Mesothelial cell of epicardium (in vitro differentiated cells): ENCODE measurements at regions not wholly inside any gene's neighbourhood (a gene's known extent, or its start where the extent isn't known, plus 50 kb on each side); places are given as distances from the start of the nearest gene placed in this dataset.

Source experiments
- DNase-seq, 2 experiments: peaks; one replicate each; pipeline ENCODE4 v3.0.0; 2021; ENCODE audit warnings: low spot score in 2 of 2; ENCODE audit not compliant: unreplicated experiment in 2 of 2
- H3K27ac Mint-ChIP-seq: 2 replicates; pipeline ENCODE4 v1.8.0; 2021; ENCODE audit warnings: mixed read lengths
- H3K27me3 Mint-ChIP-seq: 2 replicates; pipeline ENCODE4 v1.8.0; 2021; ENCODE audit warnings: low read depth, mixed read lengths
- H3K36me3 Mint-ChIP-seq: 2 replicates; pipeline ENCODE4 v1.8.0; 2021; ENCODE audit warnings: mixed read lengths
- H3K4me1 Mint-ChIP-seq: 2 replicates; pipeline ENCODE4 v1.8.0; 2021; ENCODE audit warnings: mixed read lengths
- H3K4me3 Mint-ChIP-seq: 2 replicates; pipeline ENCODE4 v1.8.0; 2021; ENCODE audit warnings: mild to moderate bottlenecking, moderate library complexity, mixed read lengths
- H3K9me3 Mint-ChIP-seq: 2 replicates; pipeline ENCODE4 v1.8.0; 2021; ENCODE audit warnings: mixed read lengths
- TF ChIP-seq, protein P1 (sequence below): fragments of 200-600 bp; sonication (generic); IDR thresholded peaks from one replicate; pipeline ENCODE4 v1.5.0; 2021; ENCODE audit warnings: antibody characterized with exemption; ENCODE audit not compliant: unreplicated experiment

DNA sequence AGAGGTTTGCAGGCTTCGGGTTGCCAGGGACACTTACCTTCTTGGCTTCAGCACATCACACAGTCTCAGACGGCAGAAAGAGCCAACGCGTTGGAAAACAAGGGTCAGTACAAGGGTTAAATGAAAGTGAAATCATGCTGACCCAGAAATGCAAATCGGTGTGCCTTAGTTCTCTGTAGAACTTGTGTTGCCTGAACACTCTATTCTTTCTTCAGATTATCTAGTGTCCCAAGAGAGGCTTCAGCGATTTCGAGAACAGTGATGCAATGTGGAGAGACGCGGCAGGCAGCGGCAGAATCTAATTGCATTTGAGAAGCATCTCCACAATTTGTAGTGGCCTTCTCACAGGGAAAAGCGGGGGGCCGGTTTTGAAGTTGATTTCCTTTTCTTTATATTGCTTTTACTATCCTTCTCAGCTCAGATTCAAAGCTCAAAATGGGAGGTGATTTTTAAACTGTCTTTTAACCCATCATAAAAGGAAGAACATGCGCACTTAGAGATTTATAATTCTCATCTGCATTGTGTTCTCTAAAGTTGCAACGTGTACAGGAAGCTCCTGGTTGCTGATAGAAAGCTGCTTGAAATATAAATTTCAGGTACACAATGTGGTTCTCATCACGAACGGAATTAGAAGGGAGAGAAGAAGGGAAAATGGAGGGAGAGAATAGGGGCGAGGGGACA is 67.8 kb upstream of the EGLN3 start:
- peaks cover 5% of the 10 kb centered on the region for H3K4me1 Mint-ChIP-seq
- H3K9me3 Mint-ChIP-seq: no peaks in the 10 kb centered on the region
- H3K36me3 Mint-ChIP-seq: no peaks in the 10 kb centered on the region
- TF ChIP-seq, protein P1, sequence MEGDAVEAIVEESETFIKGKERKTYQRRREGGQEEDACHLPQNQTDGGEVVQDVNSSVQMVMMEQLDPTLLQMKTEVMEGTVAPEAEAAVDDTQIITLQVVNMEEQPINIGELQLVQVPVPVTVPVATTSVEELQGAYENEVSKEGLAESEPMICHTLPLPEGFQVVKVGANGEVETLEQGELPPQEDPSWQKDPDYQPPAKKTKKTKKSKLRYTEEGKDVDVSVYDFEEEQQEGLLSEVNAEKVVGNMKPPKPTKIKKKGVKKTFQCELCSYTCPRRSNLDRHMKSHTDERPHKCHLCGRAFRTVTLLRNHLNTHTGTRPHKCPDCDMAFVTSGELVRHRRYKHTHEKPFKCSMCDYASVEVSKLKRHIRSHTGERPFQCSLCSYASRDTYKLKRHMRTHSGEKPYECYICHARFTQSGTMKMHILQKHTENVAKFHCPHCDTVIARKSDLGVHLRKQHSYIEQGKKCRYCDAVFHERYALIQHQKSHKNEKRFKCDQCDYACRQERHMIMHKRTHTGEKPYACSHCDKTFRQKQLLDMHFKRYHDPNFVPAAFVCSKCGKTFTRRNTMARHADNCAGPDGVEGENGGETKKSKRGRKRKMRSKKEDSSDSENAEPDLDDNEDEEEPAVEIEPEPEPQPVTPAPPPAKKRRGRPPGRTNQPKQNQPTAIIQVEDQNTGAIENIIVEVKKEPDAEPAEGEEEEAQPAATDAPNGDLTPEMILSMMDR: no peak
- H3K4me3 Mint-ChIP-seq: no peak overlapping the region
- no peak for DNase-seq
- H3K27ac Mint-ChIP-seq: no peak overlapping the region
- peaks cover 11% of the 10 kb centered on the region for H3K27me3 Mint-ChIP-seq

DNA sequence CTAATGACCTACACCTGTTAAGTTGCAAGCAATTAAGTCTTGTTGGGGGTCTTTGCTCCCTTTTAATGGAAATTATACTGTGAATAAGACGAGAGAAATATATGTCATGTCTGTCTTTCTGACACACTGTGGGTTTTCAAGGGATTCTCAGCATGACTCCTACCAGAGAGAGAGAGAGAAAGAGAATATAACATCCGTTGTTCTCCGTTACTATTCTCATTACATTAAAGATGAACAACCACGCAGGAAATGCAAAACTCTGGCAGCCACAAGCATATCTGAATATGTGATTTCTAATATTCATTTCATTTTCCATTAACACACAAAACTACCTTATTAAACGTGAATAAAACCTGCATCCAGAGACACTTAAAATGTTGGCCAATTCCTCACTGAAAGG is 67.3 kb upstream of the EGLN3 start:
- no peak for DNase-seq
- H3K27me3 Mint-ChIP-seq: peaks cover 11% of the 10 kb centered on the region
- TF ChIP-seq, protein P1: no peak
- H3K4me3 Mint-ChIP-seq: no peak overlapping the region
- no peak overlapping the region for H3K27ac Mint-ChIP-seq
- H3K36me3 Mint-ChIP-seq: no peaks in the 10 kb centered on the region
- no peaks in the 10 kb centered on the region for H3K9me3 Mint-ChIP-seq
- H3K4me1 Mint-ChIP-seq: peaks cover 5% of the 10 kb centered on the region

DNA sequence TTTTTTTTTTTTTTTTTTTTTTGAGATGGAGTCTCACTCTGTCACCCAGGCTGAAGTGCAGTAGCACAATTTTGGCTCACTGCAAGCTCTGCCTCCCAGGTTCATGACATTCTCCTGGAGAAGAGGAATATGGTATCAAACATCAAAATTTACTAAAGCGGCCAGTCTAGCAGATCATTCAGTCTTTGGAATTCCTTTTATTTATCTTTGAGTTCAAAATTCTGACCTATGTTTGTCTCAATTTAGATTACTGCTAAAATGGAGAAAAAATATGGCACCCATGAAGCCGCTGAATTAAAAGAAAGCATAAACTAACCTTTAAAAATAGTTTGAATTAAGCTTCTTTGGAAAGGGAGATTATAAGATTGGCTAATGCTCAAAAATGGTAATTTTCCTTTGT is 64.5 kb upstream of the EGLN3 start:
- DNase-seq: no peak
- Mint-ChIP-seq H3K27me3 (peaks cover 11% of the 10 kb centered on the region), H3K36me3 (no peaks in the 10 kb centered on the region), H3K4me3 (no peak overlapping the region), H3K27ac (no peak overlapping the region), H3K9me3 (peaks cover under 1% of the 10 kb centered on the region), H3K4me1 (peaks cover 5% of the 10 kb centered on the region)
- TF ChIP-seq, protein P1: no peak

DNA sequence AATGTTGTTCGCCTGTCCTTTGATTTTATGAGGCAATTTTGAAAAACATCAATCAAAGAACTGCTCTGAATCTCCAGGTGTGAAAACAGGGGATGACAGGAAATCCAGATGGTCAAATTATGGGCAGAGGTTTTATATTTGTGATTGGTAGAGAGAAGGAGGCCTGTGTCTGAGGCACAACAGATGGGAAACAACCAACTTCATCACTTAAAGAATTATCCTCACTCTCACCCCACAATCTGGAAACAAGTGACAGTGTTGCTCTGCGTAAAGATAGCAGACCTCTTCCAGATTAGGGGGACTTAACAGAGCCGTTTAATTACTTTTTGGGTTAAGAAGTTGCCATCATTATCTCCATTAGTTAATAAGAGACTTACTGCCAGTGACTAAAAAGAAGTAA is 64.1 kb upstream of the EGLN3 start:
- Mint-ChIP-seq H3K4me1 (peaks cover 5% of the 10 kb centered on the region), H3K27ac (no peak overlapping the region), H3K9me3 (peaks cover 5% of the 10 kb centered on the region), H3K36me3 (no peaks in the 10 kb centered on the region), H3K4me3 (no peak overlapping the region), H3K27me3 (peaks cover 11% of the 10 kb centered on the region)
- no peak for DNase-seq
- TF ChIP-seq, protein P1: no peak

DNA sequence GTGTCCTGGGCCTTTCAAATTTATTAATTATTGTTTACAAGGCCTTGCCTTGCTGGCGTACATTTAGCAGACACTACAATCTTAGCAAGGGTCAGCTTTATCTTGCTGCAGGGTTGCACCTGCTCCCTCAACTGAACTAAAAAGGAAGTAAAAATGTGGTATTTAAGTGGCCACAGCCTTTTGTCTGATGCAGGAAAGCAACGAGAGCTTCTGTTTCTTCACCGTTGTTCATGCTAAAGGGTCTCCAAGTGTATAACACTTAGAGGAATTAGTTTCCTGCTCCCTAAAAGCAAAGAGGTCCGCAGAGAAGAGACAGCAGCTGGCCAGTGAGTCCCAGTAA is 62.8 kb upstream of the EGLN3 start:
- peaks cover 5% of the 10 kb centered on the region for H3K4me1 Mint-ChIP-seq
- peaks cover 5% of the 10 kb centered on the region for H3K27me3 Mint-ChIP-seq
- TF ChIP-seq, protein P1: no peak
- H3K4me3 Mint-ChIP-seq: no peak overlapping the region
- H3K9me3 Mint-ChIP-seq: peaks cover 10% of the 10 kb centered on the region
- H3K36me3 Mint-ChIP-seq: no peaks in the 10 kb centered on the region
- no peak for DNase-seq
- H3K27ac Mint-ChIP-seq: no peak overlapping the region
